GM23338 (cell line): ENCODE measurements at regions not wholly inside any gene's neighbourhood (a gene's known extent, or its start where the extent isn't known, plus 50 kb on each side); places are given as distances from the start of the nearest gene placed in this dataset.

Experiments
- ATAC-seq: fragments of 200-7000 bp; cut with Tn5 transposase; 3 replicates; pipeline ENCODE4 v1.9.1; 2020
- DNase-seq: peaks from one replicate; pipeline ENCODE4 v3.0.0-alpha.2; 2015; ENCODE audit warnings: low spot score
- H2AFZ ChIP-seq: fragments of 200-600 bp; sonication (generic); 2 replicates; pipeline ENCODE4 v1.8.0; 2016; ENCODE audit warnings: antibody characterized with exemption, mild to moderate bottlenecking, moderate library complexity
- H3F3A ChIP-seq: fragments of 200-600 bp; sonication (generic); replicated peaks from 2 replicates; pipeline ENCODE4 v1.8.0; 2017; ENCODE audit warnings: antibody characterized with exemption, mixed run types, low read depth
- H3K27ac ChIP-seq: fragments of 200-600 bp; sonication (generic); 2 replicates; pipeline ENCODE4 v1.6.1; 2016; ENCODE audit warnings: low read depth
- H3K27me3 ChIP-seq: fragments of 200-600 bp; sonication (generic); 2 replicates; pipeline ENCODE4 v1.8.0; 2016; ENCODE audit warnings: mild to moderate bottlenecking, mixed run types, moderate library complexity; ENCODE audit not compliant: insufficient read depth
- H3K36me3 ChIP-seq: fragments of 200-600 bp; sonication (generic); 2 replicates; pipeline ENCODE4 v1.8.0; 2016; ENCODE audit warnings: mild to moderate bottlenecking; ENCODE audit not compliant: insufficient read depth
- H3K4me1 ChIP-seq: fragments of 200-600 bp; sonication (generic); 2 replicates; pipeline ENCODE4 v1.8.0; 2016; ENCODE audit warnings: mild to moderate bottlenecking, moderate library complexity; ENCODE audit not compliant: insufficient read depth
- H3K4me2 ChIP-seq: fragments of 200-600 bp; sonication (generic); 2 replicates; pipeline ENCODE4 v1.7.1; 2017; ENCODE audit warnings: mixed run types
- H3K4me3 ChIP-seq: fragments of 200-600 bp; sonication (generic); 2 replicates; pipeline ENCODE4 v1.6.1; 2016; ENCODE audit warnings: mixed run types
- H3K79me2 ChIP-seq: fragments of 200-600 bp; sonication (generic); replicated peaks from 2 replicates; pipeline ENCODE4 v1.8.0; 2017; ENCODE audit warnings: mild to moderate bottlenecking; ENCODE audit not compliant: insufficient read depth
- H3K9me2 ChIP-seq: fragments of 200-600 bp; sonication (generic); 2 replicates; pipeline ENCODE4 v1.8.0; 2017; ENCODE audit not compliant: insufficient read depth
- H4K20me1 ChIP-seq: fragments of 200-600 bp; sonication (generic); replicated peaks from 2 replicates; pipeline ENCODE4 v1.8.0; 2017; ENCODE audit warnings: mild to moderate bottlenecking; ENCODE audit not compliant: insufficient read depth
- H3K27ac Mint-ChIP-seq: 2 replicates; pipeline ENCODE4 v1.8.0; 2020; ENCODE audit warnings: inconsistent platforms, mild to moderate bottlenecking, moderate library complexity, mixed read lengths
- H3K27me3 Mint-ChIP-seq: 3 replicates; pipeline ENCODE4 v1.8.0; 2022; ENCODE audit warnings: low read depth, mild to moderate bottlenecking, moderate library complexity, mixed read lengths, inconsistent platforms; ENCODE audit not compliant: insufficient read depth, poor library complexity
- H3K36me3 Mint-ChIP-seq: 3 replicates; pipeline ENCODE4 v1.8.0; 2021; ENCODE audit warnings: low read depth, mild to moderate bottlenecking, inconsistent platforms, moderate library complexity, mixed read lengths
- H3K4me1 Mint-ChIP-seq: 3 replicates; pipeline ENCODE4 v1.8.0; 2020; ENCODE audit warnings: mild to moderate bottlenecking, inconsistent platforms, mixed read lengths
- H3K4me3 Mint-ChIP-seq: 3 replicates; pipeline ENCODE4 v1.8.0; 2021; ENCODE audit warnings: moderate library complexity, mild to moderate bottlenecking, inconsistent platforms, mixed read lengths
- H3K9me3 Mint-ChIP-seq: 3 replicates; pipeline ENCODE4 v1.8.0; 2020; ENCODE audit warnings: moderate library complexity, mild to moderate bottlenecking, inconsistent platforms, mixed read lengths
- CREB1 ChIP-seq: fragments of 250-450 bp; sonication (Bioruptor Pico); IDR thresholded peaks from 2 replicates; pipeline ENCODE4 v1.5.0; 2020; ENCODE audit warnings: low read depth, mild to moderate bottlenecking, moderate library complexity
- CTCF ChIP-seq, 2 experiments: fragments of 200-600 bp in 1 of 2; sonication (generic) in 1 of 2; conservative IDR thresholded peaks; 2 replicates each; pipeline versions ENCODE4 v1.5.1 to v1.6.1; 2016 to 2017; ENCODE audit warnings: antibody characterized with exemption in 2 of 2, low read depth in 2 of 2, mild to moderate bottlenecking in 2 of 2, moderate library complexity in 1 of 2
- ETS1 ChIP-seq: IDR thresholded peaks from 2 replicates; pipeline ENCODE4 v1.6.1; 2016; ENCODE audit warnings: antibody characterized with exemption
- EZH2 ChIP-seq: fragments of 200-600 bp; sonication (generic); IDR thresholded peaks from one replicate; pipeline ENCODE4 v1.8.0; 2017; ENCODE audit warnings: antibody characterized with exemption, mild to moderate bottlenecking, low read depth; ENCODE audit not compliant: unreplicated experiment
- EZH2phosphoT487 ChIP-seq: fragments of 200-600 bp; sonication (generic); IDR thresholded peaks from one replicate; pipeline ENCODE4 v1.8.1; 2018; ENCODE audit warnings: antibody characterized with exemption; ENCODE audit not compliant: unreplicated experiment
- JUNB ChIP-seq: IDR thresholded peaks from one replicate; pipeline ENCODE4 v1.6.1; 2016; ENCODE audit warnings: antibody characterized with exemption; ENCODE audit not compliant: unreplicated experiment
- NANOG ChIP-seq: IDR thresholded peaks from 2 replicates; pipeline ENCODE4 v1.6.1; 2016; ENCODE audit warnings: antibody characterized with exemption, borderline replicate concordance
- REST ChIP-seq: IDR thresholded peaks from one replicate; pipeline ENCODE4 v1.6.1; 2018; ENCODE audit warnings: antibody characterized with exemption; ENCODE audit not compliant: unreplicated experiment
- STAT1 ChIP-seq: IDR thresholded peaks from one replicate; pipeline ENCODE4 v1.6.1; 2016; ENCODE audit warnings: antibody characterized with exemption; ENCODE audit not compliant: unreplicated experiment
- ZNF114 ChIP-seq: fragments of 250-450 bp; sonication (Bioruptor Pico); IDR thresholded peaks from 2 replicates; pipeline ENCODE4 v1.5.0; 2020; ENCODE audit warnings: mild to moderate bottlenecking, moderate library complexity
- ZNF331 ChIP-seq: fragments of 250-450 bp; sonication (Bioruptor Pico); IDR thresholded peaks from 2 replicates; pipeline ENCODE4 v1.5.0; 2020; ENCODE audit warnings: low read depth, mild to moderate bottlenecking, moderate library complexity
- ZNF462 ChIP-seq: fragments of 250-450 bp; sonication (Bioruptor Pico); IDR thresholded peaks from 2 replicates; pipeline ENCODE4 v1.5.0; 2020; ENCODE audit warnings: mild to moderate bottlenecking, moderate library complexity

GRCh38 chr9:31500422-31500821 is 884.0 kb upstream of the ACO1 start:
- ATAC-seq (no peak), DNase-seq (no peak)
- H3K36me3 Mint-ChIP-seq, result peaks cover 22% of the 10 kb centered on the region
- no peaks in the 10 kb centered on the region for H3K27me3 ChIP-seq
- 0 out of 2 replicates have a peak, but pooled peaks cover under 1% of the 10 kb centered on the region for H3K9me2 ChIP-seq
- no peak overlapping the region for H3K27ac ChIP-seq
- H3K9me3 Mint-ChIP-seq, result peaks cover 24% of the 10 kb centered on the region
- no peak overlapping the region for H2AFZ ChIP-seq
- no peaks in the 10 kb centered on the region for H3K4me1 Mint-ChIP-seq
- H4K20me1 ChIP-seq, result no peaks in the 10 kb centered on the region
- no peaks in the 10 kb centered on the region for H3K36me3 ChIP-seq
- no peaks in the 10 kb centered on the region for H3F3A ChIP-seq
- no peaks in the 10 kb centered on the region for H3K79me2 ChIP-seq
- TF ChIP-seq ZNF114 (CRISPR knock-in tag) (no peak), JUNB (no peak), EZH2phosphoT487 (no peak), REST (no peak), CREB1 (no peak), ETS1 (no peak), ZNF462 (CRISPR knock-in tag) (no peak), EZH2 (no peak), STAT1 (no peak), NANOG (no peak), CTCF (conservative IDR thresholded peaks at IDR 0.05; ENCODE audit: low read depth in 2 of 2) (no peak), ZNF331 (CRISPR knock-in tag) (no peak)
- H3K27me3 Mint-ChIP-seq, result no peaks in the 10 kb centered on the region
- no peak overlapping the region for H3K4me2 ChIP-seq
- H3K27ac Mint-ChIP-seq, result no peak overlapping the region
- H3K4me3 ChIP-seq, result no peak overlapping the region
- H3K4me3 Mint-ChIP-seq, result no peak overlapping the region
- no peaks in the 10 kb centered on the region for H3K4me1 ChIP-seq
